ENCODE measurements at regions not wholly inside any gene's neighbourhood (a gene's known extent, or its start where the extent isn't known, plus 50 kb on each side); places are given as distances from the start of the nearest gene placed in this dataset.

- no peak for DNase-seq (ENCODE audit: low read depth, low spot score)
These were observed 73.4 kb upstream of the KCNMA1 start for GRCh38 chr10:77710759-77711682.

- no peak for DNase-seq (ENCODE audit: low read depth, low spot score)
These were observed 72.5 kb upstream of the KCNMA1 start for GRCh38 chr10:77710081-77710551.

GRCh38 chr10:77707570-77707969 lies 70.0 kb upstream of the KCNMA1 start:
- DNase-seq (ENCODE audit: low read depth, low spot score), result no peak

- peak; percentile 43 for DNase-seq (ENCODE audit: low read depth, low spot score)
These were observed 64.6 kb upstream of the KCNMA1 start for GRCh38 chr10:77702166-77702565.

GRCh38 chr10:77700086-77700485 lies 62.5 kb upstream of the KCNMA1 start:
- no peak for DNase-seq (ENCODE audit: low read depth, low spot score)

- DNase-seq (ENCODE audit: low read depth, low spot score), result no peak
These were observed 61.6 kb upstream of the KCNMA1 start for GRCh38 chr10:77699080-77699645.

- DNase-seq (ENCODE audit: low read depth, low spot score), result no peak
These were observed 60.8 kb upstream of the KCNMA1 start for GRCh38 chr10:77698267-77698931.

GRCh38 chr10:77696584-77696983 lies 59.0 kb upstream of the KCNMA1 start:
- DNase-seq (ENCODE audit: low read depth, low spot score), result no peak

- no peak for DNase-seq (ENCODE audit: low read depth, low spot score)
These were observed 57.6 kb upstream of the KCNMA1 start for GRCh38 chr10:77695186-77695585.

GRCh38 chr10:77692782-77693181 lies 55.2 kb upstream of the KCNMA1 start:
- no peak for DNase-seq (ENCODE audit: low read depth, low spot score)

- DNase-seq (ENCODE audit: low read depth, low spot score), result no peak
These were observed 51.7 kb upstream of the KCNMA1 start for GRCh38 chr10:77689339-77689738.

- DNase-seq (ENCODE audit: low read depth, low spot score), result no peak
These were observed 50.0 kb upstream of the KCNMA1 start for GRCh38 chr10:77687621-77688020.
